ENCODE measurements at regions not wholly inside any gene's neighbourhood (a gene's known extent, or its start where the extent isn't known, plus 50 kb on each side); places are given as distances from the start of the nearest gene placed in this dataset.

GRCh38 chr4:166481055-166481454 lies 608.0 kb downstream of the TLL1 start:
- Histone ChIP-seq H3K36me3 (ENCODE audit: low read depth, missing control alignments) (no peaks in the 10 kb centered on the region), H3K9me3 (no peaks in the 10 kb centered on the region), H3K4me3 (no peak overlapping the region), H3K27ac (no peak overlapping the region), H3K4me1 (no peaks in the 10 kb centered on the region), H3K27me3 (no peaks in the 10 kb centered on the region)
- TF ChIP-seq POLR2A (IDR thresholded peaks at IDR 0.05) (no peak), CTCF (IDR thresholded peaks at IDR 0.05) (no peak)
- intact Hi-C loops (cut with DNase I; ENCODE audit: low total_unique reads) = no loop called here
- DNase-seq = no peak
- 54 to 66% methylated on average over 2 of the region's 2 CpGs for WGBS, 2 donors

- Histone ChIP-seq H3K36me3 (ENCODE audit: low read depth, missing control alignments) (no peaks in the 10 kb centered on the region), H3K4me1 (no peaks in the 10 kb centered on the region), H3K27me3 (no peaks in the 10 kb centered on the region), H3K27ac (no peak overlapping the region), H3K9me3 (no peaks in the 10 kb centered on the region), H3K4me3 (no peak overlapping the region)
- no peak for TF ChIP-seq CTCF (IDR thresholded peaks at IDR 0.05)
- no peak for DNase-seq
- intact Hi-C loops (cut with DNase I; ENCODE audit: low total_unique reads) = no loop called here
These were observed 608.7 kb downstream of the TLL1 start for GRCh38 chr4:166481739-166482138.

- 53 to 56% methylated on average over 1 of the region's 1 CpG for WGBS, 2 donors
- TF ChIP-seq POLR2A (IDR thresholded peaks at IDR 0.05) (no peak), CTCF (IDR thresholded peaks at IDR 0.05) (no peak)
- H3K27ac ChIP-seq = no peak overlapping the region
- H3K9me3 ChIP-seq = no peaks in the 10 kb centered on the region
- intact Hi-C loops (cut with DNase I; ENCODE audit: low total_unique reads) = no loop called here
- H3K4me1 ChIP-seq = no peaks in the 10 kb centered on the region
- no peak for DNase-seq
- H3K36me3 ChIP-seq (ENCODE audit: low read depth, missing control alignments) = no peaks in the 10 kb centered on the region
- H3K27me3 ChIP-seq = no peaks in the 10 kb centered on the region
- H3K4me3 ChIP-seq = no peak overlapping the region
These were observed 609.7 kb downstream of the TLL1 start for GRCh38 chr4:166482758-166483157.

GRCh38 chr4:166491635-166492034 lies 618.6 kb downstream of the TLL1 start:
- DNase-seq = no peak
- Histone ChIP-seq H3K27ac (no peak overlapping the region), H3K9me3 (no peaks in the 10 kb centered on the region), H3K4me3 (no peak overlapping the region), H3K36me3 (ENCODE audit: low read depth, missing control alignments) (no peaks in the 10 kb centered on the region), H3K4me1 (no peaks in the 10 kb centered on the region), H3K27me3 (no peaks in the 10 kb centered on the region)
- WGBS, 2 donors = 72 to 79% methylated on average over 1 of the region's 1 CpG
- intact Hi-C loops (cut with DNase I; ENCODE audit: low total_unique reads) = no loop called here
- TF ChIP-seq CTCF (IDR thresholded peaks at IDR 0.05) = no peak
- TF ChIP-seq POLR2A (IDR thresholded peaks at IDR 0.05) = no peak

- H3K9me3 ChIP-seq = no peaks in the 10 kb centered on the region
- no peaks in the 10 kb centered on the region for H3K36me3 ChIP-seq (ENCODE audit: low read depth, missing control alignments)
- H3K4me3 ChIP-seq = no peak overlapping the region
- no peak for TF ChIP-seq POLR2A (IDR thresholded peaks at IDR 0.05)
- no peak for TF ChIP-seq CTCF (IDR thresholded peaks at IDR 0.05)
- intact Hi-C loops (cut with DNase I; ENCODE audit: low total_unique reads) = no loop called here
- H3K27me3 ChIP-seq = no peaks in the 10 kb centered on the region
- no peak overlapping the region for H3K27ac ChIP-seq
- no peak for DNase-seq
- WGBS, 2 donors = 22 to 32% methylated on average over 2 of the region's 2 CpGs
- H3K4me1 ChIP-seq = no peaks in the 10 kb centered on the region
These were observed 620.9 kb downstream of the TLL1 start for GRCh38 chr4:166493924-166494345.

Measured in testis (tissue), 2 donors.